Caco-2 (cell line): ENCODE measurements at regions not wholly inside any gene's neighbourhood (a gene's known extent, or its start where the extent isn't known, plus 50 kb on each side); places are given as distances from the start of the nearest gene placed in this dataset.

Experiments
- BruUV-seq: library from RNA; stranded (reverse); fragments of 400-500 nt; replicated peaks from 2 replicates; lab custom pipeline; 2021; lab: Mats Ljungman, UMichigan
- CTCF ChIA-PET: fragments of 300-600 bp; sonication (Branson Sonifier 250); formaldehyde crosslinking; loops from one replicate; lab custom pipeline; 2022; ENCODE audit warnings: antibody characterized with exemption; lab: Charles Lee
- POLR2A ChIA-PET: fragments of 300-600 bp; sonication (Branson Sonifier 250); formaldehyde crosslinking; loops from one replicate; lab custom pipeline; 2022; ENCODE audit warnings: antibody characterized with exemption; lab: Charles Lee
- DNase-seq, 2 experiments: peaks; one replicate each; pipeline versions ENCODE4 v3.0.0 to v3.0.0-alpha.2; 2020 to 2022
- H3K27me3 ChIP-seq: replicated peaks from 2 replicates; pipeline ENCODE4 v1.6.0; 2011; ENCODE audit warnings: low read length; ENCODE audit not compliant: control insufficient read depth, insufficient read depth
- H3K36me3 ChIP-seq: 2 replicates; pipeline ENCODE4 v1.5.1; 2011; ENCODE audit warnings: low read length; ENCODE audit not compliant: control insufficient read depth, insufficient read depth
- H3K4me1 ChIP-seq: fragments of 250-450 bp; sonication (Bioruptor Pico); 2 replicates; pipeline ENCODE4 v1.5.1; 2020; ENCODE audit warnings: mild to moderate bottlenecking
- H3K4me3 ChIP-seq: 2 replicates; pipeline ENCODE4 v1.5.1; 2011; ENCODE audit warnings: low read depth, mild to moderate bottlenecking, control low read depth, low read length
- H3K9me3 ChIP-seq: fragments of 250-450 bp; sonication (Bioruptor Pico); 2 replicates; pipeline ENCODE4 v1.5.1; 2020; ENCODE audit warnings: mild to moderate bottlenecking, moderate library complexity
- H3K27ac Mint-ChIP-seq: one replicate; pipeline ENCODE4 v1.8.0; 2022; ENCODE audit warnings: mixed read lengths; ENCODE audit not compliant: unreplicated experiment
- H3K27me3 Mint-ChIP-seq: one replicate; pipeline ENCODE4 v1.8.0; 2022; ENCODE audit warnings: mixed read lengths; ENCODE audit not compliant: insufficient read depth, unreplicated experiment
- H3K36me3 Mint-ChIP-seq: one replicate; pipeline ENCODE4 v1.8.0; 2022; ENCODE audit warnings: mild to moderate bottlenecking, mixed read lengths; ENCODE audit not compliant: insufficient read depth, unreplicated experiment
- H3K4me1 Mint-ChIP-seq: one replicate; pipeline ENCODE4 v1.8.0; 2022; ENCODE audit warnings: low read depth, mixed read lengths; ENCODE audit not compliant: unreplicated experiment
- H3K4me3 Mint-ChIP-seq: one replicate; pipeline ENCODE4 v1.8.0; 2022; ENCODE audit warnings: mild to moderate bottlenecking, moderate library complexity, mixed read lengths; ENCODE audit not compliant: unreplicated experiment
- H3K9me3 Mint-ChIP-seq: one replicate; pipeline ENCODE4 v1.8.0; 2022; ENCODE audit warnings: mixed read lengths; ENCODE audit not compliant: unreplicated experiment
- CTCF ChIP-seq, 2 experiments: fragments of 200-600 bp in 1 of 2; IDR thresholded peaks; 1 replicate in 1 of 2; 2 replicates in 1 of 2; pipeline versions ENCODE4 v1.5.1 to v1.8.0; 2011 to 2022; ENCODE audit warnings: antibody characterized with exemption in 1 of 2, control low read depth in 1 of 2, inconsistent platforms in 1 of 2, low read depth in 1 of 2, low read length in 1 of 2, mild to moderate bottlenecking in 1 of 2, moderate library complexity in 1 of 2; ENCODE audit not compliant: insufficient read depth in 1 of 2, severe bottlenecking in 1 of 2, unreplicated experiment in 1 of 2
- intact Hi-C: fragments of 100-400 bp; cut with micrococcal nuclease; formaldehyde crosslinking; loops from one replicate; pipeline ENCODE4 v1.10.0; 2022; ENCODE audit not compliant: unreplicated experiment

GRCh38 chr6:48614326-48614725 lies 503.3 kb upstream of the PTCHD4 start:
- Mint-ChIP-seq H3K36me3 (no peaks in the 10 kb centered on the region), H3K4me3 (no peak overlapping the region), H3K9me3 (no peaks in the 10 kb centered on the region), H3K27ac (no peak overlapping the region), H3K27me3 (no peaks in the 10 kb centered on the region), H3K4me1 (no peaks in the 10 kb centered on the region)
- ChIA-PET CTCF (no interaction called here), POLR2A (no interaction called here)
- intact Hi-C loops = no loop called here
- Histone ChIP-seq H3K4me3 (no peak overlapping the region), H3K27me3 (no peaks in the 10 kb centered on the region), H3K36me3 (no peaks in the 10 kb centered on the region), H3K4me1 (no peaks in the 10 kb centered on the region), H3K9me3 (no peaks in the 10 kb centered on the region)
- no TSS peak for BruUV-seq
- no peak for TF ChIP-seq CTCF (IDR thresholded peaks at IDR 0.05; ENCODE audit: insufficient read depth in 1 of 2, low read depth in 1 of 2, low read length in 1 of 2, severe bottlenecking in 1 of 2, unreplicated experiment in 1 of 2)
- no peak for DNase-seq

GRCh38 chr6:48613231-48613949 lies 502.4 kb upstream of the PTCHD4 start:
- H3K4me1 ChIP-seq = no peaks in the 10 kb centered on the region
- Mint-ChIP-seq H3K4me1 (no peaks in the 10 kb centered on the region), H3K27me3 (no peaks in the 10 kb centered on the region), H3K4me3 (no peak overlapping the region), H3K36me3 (no peaks in the 10 kb centered on the region), H3K27ac (no peak overlapping the region), H3K9me3 (no peaks in the 10 kb centered on the region)
- ChIA-PET POLR2A (no interaction called here), CTCF (no interaction called here)
- BruUV-seq = no TSS peak
- H3K27me3 ChIP-seq = no peaks in the 10 kb centered on the region
- H3K9me3 ChIP-seq = no peaks in the 10 kb centered on the region
- intact Hi-C loops = no loop called here
- H3K4me3 ChIP-seq = no peak overlapping the region
- no peak for DNase-seq
- no peak for TF ChIP-seq CTCF (IDR thresholded peaks at IDR 0.05; ENCODE audit: insufficient read depth in 1 of 2, low read depth in 1 of 2, low read length in 1 of 2, severe bottlenecking in 1 of 2, unreplicated experiment in 1 of 2)
- H3K36me3 ChIP-seq = no peaks in the 10 kb centered on the region

GRCh38 chr6:48611332-48611731 lies 500.3 kb upstream of the PTCHD4 start:
- Mint-ChIP-seq H3K9me3 (no peaks in the 10 kb centered on the region), H3K36me3 (no peaks in the 10 kb centered on the region), H3K27ac (no peak overlapping the region), H3K4me1 (no peaks in the 10 kb centered on the region), H3K4me3 (no peak overlapping the region), H3K27me3 (no peaks in the 10 kb centered on the region)
- no peak for DNase-seq
- Histone ChIP-seq H3K4me3 (no peak overlapping the region), H3K9me3 (no peaks in the 10 kb centered on the region), H3K27me3 (no peaks in the 10 kb centered on the region), H3K4me1 (no peaks in the 10 kb centered on the region), H3K36me3 (no peaks in the 10 kb centered on the region)
- ChIA-PET CTCF (no interaction called here), POLR2A (no interaction called here)
- BruUV-seq = no TSS peak
- intact Hi-C loops = no loop called here
- TF ChIP-seq CTCF (IDR thresholded peaks at IDR 0.05; ENCODE audit: insufficient read depth in 1 of 2, low read depth in 1 of 2, low read length in 1 of 2, severe bottlenecking in 1 of 2, unreplicated experiment in 1 of 2) = no peak
